ENCODE measurements at regions not wholly inside any gene's neighbourhood (a gene's known extent, or its start where the extent isn't known, plus 50 kb on each side); places are given as distances from the start of the nearest gene placed in this dataset.

- no peak for TF ChIP-seq CTCF (conservative IDR thresholded peaks at IDR 0.05)
- TF ChIP-seq ZFX (IDR thresholded peaks at IDR 0.05) = no peak
These were observed 438.3 kb downstream of the SLC16A7 start for GRCh38 chr12:60034147-60034546.
